Retinal pigment epithelial cell (primary cell): ENCODE measurements at regions not wholly inside any gene's neighbourhood (a gene's known extent, or its start where the extent isn't known, plus 50 kb on each side); places are given as distances from the start of the nearest gene placed in this dataset.

Source experiments
- DNase-seq: peaks from one replicate; pipeline ENCODE4 v3.0.0-alpha.2; 2010; ENCODE audit warnings: low read depth
- H3K4me3 ChIP-seq: 2 replicates; pipeline ENCODE4 v1.5.1; 2011; ENCODE audit warnings: mild to moderate bottlenecking, low read length, control low read depth, moderate library complexity
- CTCF ChIP-seq: conservative IDR thresholded peaks from 2 replicates; pipeline ENCODE4 v1.5.1; 2011; ENCODE audit warnings: low read depth, low read length, control low read depth, inconsistent platforms

GRCh38 chr18:65288908-65289307 lies 461.9 kb upstream of the CDH7 start:
- no peak overlapping the region for H3K4me3 ChIP-seq
- no peak for DNase-seq
- no peak for TF ChIP-seq CTCF

- DNase-seq = no peak
- no peak for TF ChIP-seq CTCF
These were observed 463.2 kb upstream of the CDH7 start for GRCh38 chr18:65287652-65288051.

GRCh38 chr18:65282096-65282495 lies 468.7 kb upstream of the CDH7 start:
- H3K4me3 ChIP-seq = no peak overlapping the region
- TF ChIP-seq CTCF = no peak
- DNase-seq = no peak

More at GRCh38 chr18:65287652-65288051, 463.2 kb upstream of the CDH7 start:
- no peak overlapping the region for H3K4me3 ChIP-seq

- DNase-seq = no peak
- no peak overlapping the region for H3K4me3 ChIP-seq
- TF ChIP-seq CTCF = no peak
These were observed 471.0 kb upstream of the CDH7 start for GRCh38 chr18:65279668-65280305.

GRCh38 chr18:65278939-65279667 lies 471.7 kb upstream of the CDH7 start:
- no peak for DNase-seq
- TF ChIP-seq CTCF = no peak
- H3K4me3 ChIP-seq = no peak overlapping the region

GRCh38 chr18:65269375-65269774 lies 481.4 kb upstream of the CDH7 start:
- DNase-seq = no peak
- H3K4me3 ChIP-seq = no peak overlapping the region
- TF ChIP-seq CTCF = no peak

- H3K4me3 ChIP-seq = no peak overlapping the region
- no peak for DNase-seq
- TF ChIP-seq CTCF = no peak
These were observed 485.1 kb upstream of the CDH7 start for GRCh38 chr18:65265761-65266160.
